ENCODE measurements at regions not wholly inside any gene's neighbourhood (a gene's known extent, or its start where the extent isn't known, plus 50 kb on each side); places are given as distances from the start of the nearest gene placed in this dataset.
A peak's percentile ranks its signal among the peaks of the same experiment; 100 is the strongest.

GRCh38 chrX:26649534-26649933, 433.6 kb downstream of the MAGEB5 start:
- peak; percentile 60 for ATAC-seq
- ChIA-PET CTCF (interaction anchor here (0.6 to 1.6 kb wide), 9 partner anchors 10 to 1893 kb away, joined by 3 to 9 read pairs (median 4); no protein-coding TSS in a partner anchor), SMC1A (ENCODE audit: uncharacterized antibody, unreplicated experiment) (no interaction called here), POLR2A (no interaction called here), RAD21 (ENCODE audit: unreplicated experiment) (no interaction called here)
- Histone ChIP-seq H3K4me2 (ENCODE audit: control insufficient read depth, insufficient read depth) (no peak overlapping the region), H3K9me3 (replicated peaks; ENCODE audit: control insufficient read depth, insufficient read depth, low read length) (no peaks in the 10 kb centered on the region; the same call in 2 of the 3 replicates), H3K27ac (ENCODE audit: control insufficient read depth, insufficient read depth) (no peak overlapping the region), H3K36me3 (ENCODE audit: control insufficient read depth in 2 of 2, insufficient read depth in 2 of 2, low read length in 1 of 2) (no peaks in the 10 kb centered on the region), H3K4me3 (no peak overlapping the region), H3K27me3 (replicated peaks in 1 of 2; ENCODE audit: control insufficient read depth in 2 of 2, insufficient read depth in 2 of 2, low read length in 1 of 2) (no peaks in the 10 kb centered on the region), H4K20me1 (ENCODE audit: control insufficient read depth, insufficient read depth) (no peaks in the 10 kb centered on the region), H3K4me1 (ENCODE audit: control insufficient read depth, insufficient read depth, low read length) (no peaks in the 10 kb centered on the region), H2AFZ (ENCODE audit: control insufficient read depth, low read depth, low read length) (no peak overlapping the region), H3K9ac (ENCODE audit: control insufficient read depth, insufficient read depth, low read length) (no peak overlapping the region), H3K79me2 (ENCODE audit: control insufficient read depth, insufficient read depth, low read length) (no peaks in the 10 kb centered on the region)
- in situ Hi-C loops (cut with MboI) (no loop called here), intact Hi-C loops (cut with micrococcal nuclease; ENCODE audit: unreplicated experiment) (no loop called here)
- no TSS peak for BruUV-seq (replicated peaks)
- DNase-seq (ENCODE audit: low read depth, low spot score) = no peak
- no peak for TF ChIP-seq BCL11A (IDR thresholded peaks at IDR 0.05; ENCODE audit: low read depth, low read length)
- peak; percentile 49 to 54 (median 53); a peak in 4 of 6 replicates for TF ChIP-seq CTCF (IDR thresholded peaks at IDR 0.05 in 2 of 3, conservative IDR thresholded peaks at IDR 0.05 in 1 of 3; ENCODE audit: control insufficient read depth in 2 of 3, extremely low read depth in 1 of 3, insufficient read depth in 1 of 3, low read depth in 3 of 3, low read length in 3 of 3)
- no peak for TF ChIP-seq ZNF207 (IDR thresholded peaks at IDR 0.05; ENCODE audit: borderline replicate concordance)
- TF ChIP-seq YY1 (IDR thresholded peaks at IDR 0.05; ENCODE audit: low read depth, low read length) = no peak
- peak; percentile 37; the same call in 1 of the 2 replicates for TF ChIP-seq PKNOX1 (IDR thresholded peaks at IDR 0.05)
- no peak for TF ChIP-seq PBX3 (IDR thresholded peaks at IDR 0.05; ENCODE audit: insufficient replicate concordance, low read depth, low read length)
- no peak for TF ChIP-seq CBFB (IDR thresholded peaks at IDR 0.05; ENCODE audit: low read depth)
- TF ChIP-seq RAD21 (IDR thresholded peaks at IDR 0.05; ENCODE audit: insufficient read depth, low read depth, low read length) = 0 out of 2 replicates have a peak, but pooled peaks have one; percentile 16
- FAIRE-seq = peak; percentile 83
- WGBS (ENCODE audit: insufficient coverage, insufficient replicate concordance, low lambda C conversion rate, missing lambda C conversion rate) = 7% methylated on average over 7 of the region's 7 CpGs

Data from GM12878 (cell line).